ENCODE measurements at regions not wholly inside any gene's neighbourhood (a gene's known extent, or its start where the extent isn't known, plus 50 kb on each side); places are given as distances from the start of the nearest gene placed in this dataset.

GRCh38 chr4:3681191-3681590, 85.0 kb upstream of the ADRA2C start:
- no peak for TF ChIP-seq CTCF (IDR thresholded peaks at IDR 0.05)
- no peak for TF ChIP-seq POLR2A (IDR thresholded peaks at IDR 0.05)

All from lower leg skin (tissue), 3 donors.